CD14-positive monocyte (primary cell): ENCODE measurements at regions not wholly inside any gene's neighbourhood (a gene's known extent, or its start where the extent isn't known, plus 50 kb on each side); places are given as distances from the start of the nearest gene placed in this dataset.

ENCODE experiments used
- DNase-seq, 3 donors: peaks; one replicate each; pipeline ENCODE4 v3.0.0-alpha.2; 2011 to 2022
- H2AFZ ChIP-seq: 2 replicates; pipeline ENCODE4 v1.6.0; 2012; ENCODE audit warnings: mild to moderate bottlenecking, low read depth, low read length, inconsistent platforms; ENCODE audit not compliant: insufficient read depth, poor library complexity, severe bottlenecking
- H3K27ac ChIP-seq, 2 donors: 1 replicate in 1 of 2; 2 replicates in 1 of 2; pipeline ENCODE4 v1.5.1; 2012 to 2013; ENCODE audit warnings: low read length in 2 of 2, control low read depth in 1 of 2, inconsistent platforms in 1 of 2, low read depth in 1 of 2, mild to moderate bottlenecking in 1 of 2
- H3K27me3 ChIP-seq, 2 donors: one replicate each; pipeline versions ENCODE4 v1.6.0 to v1.6.1; 2011 to 2013; ENCODE audit warnings: low read length in 2 of 2; ENCODE audit not compliant: control insufficient read depth in 2 of 2, insufficient read depth in 2 of 2
- H3K36me3 ChIP-seq, 2 donors: replicated peaks in 1 of 2; 1 replicate in 1 of 2; 2 replicates in 1 of 2; pipeline versions ENCODE4 v1.5.1 to v1.6.1; 2012 to 2013; ENCODE audit warnings: low read length in 2 of 2, control low read depth in 1 of 2, inconsistent platforms in 1 of 2, mild to moderate bottlenecking in 1 of 2; ENCODE audit not compliant: insufficient read depth in 2 of 2, control insufficient read depth in 1 of 2
- H3K4me1 ChIP-seq, 2 donors: 1 replicate in 1 of 2; 2 replicates in 1 of 2; pipeline versions ENCODE4 v1.5.1 to v1.6.1; 2012 to 2013; ENCODE audit warnings: low read length in 2 of 2, control low read depth in 1 of 2, inconsistent platforms in 1 of 2, mild to moderate bottlenecking in 1 of 2, moderate library complexity in 1 of 2; ENCODE audit not compliant: insufficient read depth in 2 of 2, control insufficient read depth in 1 of 2
- H3K4me2 ChIP-seq: replicated peaks from 2 replicates; pipeline ENCODE3; 2012; ENCODE audit warnings: low read length, moderate library complexity, mild to moderate bottlenecking; ENCODE audit not compliant: poor library complexity, severe bottlenecking; ENCODE audit errors: extremely low read depth
- H3K4me3 ChIP-seq, 3 experiments: fragments of 200-600 bp in 1 of 3; sonication (generic) in 1 of 3; replicated peaks in 1 of 3; 1 replicate in 2 of 3; 2 replicates in 1 of 3; pipeline ENCODE4 v1.5.1; 2011 to 2013; ENCODE audit warnings: low read length in 3 of 3, mild to moderate bottlenecking in 3 of 3, control low read depth in 2 of 3, low read depth in 2 of 3, inconsistent platforms in 1 of 3, moderate library complexity in 1 of 3
- H3K79me2 ChIP-seq: 2 replicates; pipeline ENCODE4 v1.6.0; 2012; ENCODE audit warnings: mild to moderate bottlenecking, control low read depth, inconsistent platforms, low read length, moderate library complexity; ENCODE audit not compliant: insufficient read depth
- H3K9ac ChIP-seq: 2 replicates; pipeline ENCODE4 v1.6.0; 2017; ENCODE audit warnings: low read length, mild to moderate bottlenecking; ENCODE audit not compliant: insufficient read depth, poor library complexity, severe bottlenecking
- H3K9me3 ChIP-seq, 2 donors: replicated peaks in 1 of 2; 1 replicate in 1 of 2; 2 replicates in 1 of 2; pipeline versions ENCODE4 v1.5.1 to v1.6.1; 2012 to 2013; ENCODE audit warnings: low read length in 2 of 2, control low read depth in 1 of 2; ENCODE audit not compliant: control insufficient read depth in 1 of 2, insufficient read depth in 1 of 2
- H4K20me1 ChIP-seq: 2 replicates; pipeline ENCODE4 v1.6.0; 2012; ENCODE audit warnings: mild to moderate bottlenecking, low read length, control low read depth, moderate library complexity; ENCODE audit not compliant: insufficient read depth
- H3K27ac Mint-ChIP-seq, 7 donors: one replicate each; pipeline ENCODE4 v1.8.0; 2020; ENCODE audit warnings: mild to moderate bottlenecking in 7 of 7, mixed read lengths in 7 of 7, moderate library complexity in 6 of 7, inconsistent platforms in 2 of 7
- H3K27me3 Mint-ChIP-seq, 3 donors: one replicate each; pipeline ENCODE4 v1.8.0; 2021 to 2022; ENCODE audit warnings: low read depth in 3 of 3, mild to moderate bottlenecking in 3 of 3, mixed read lengths in 3 of 3, moderate library complexity in 3 of 3, inconsistent platforms in 1 of 3
- H3K36me3 Mint-ChIP-seq, 2 donors: one replicate each; pipeline ENCODE4 v1.8.0; 2020; ENCODE audit warnings: mixed read lengths in 2 of 2, inconsistent platforms in 1 of 2, mild to moderate bottlenecking in 1 of 2
- H3K4me1 Mint-ChIP-seq: one replicate; pipeline ENCODE4 v1.8.0; 2020; ENCODE audit warnings: mild to moderate bottlenecking, mixed read lengths
- H3K4me3 Mint-ChIP-seq, 2 donors: one replicate each; pipeline ENCODE4 v1.8.0; 2020; ENCODE audit warnings: mild to moderate bottlenecking in 2 of 2, mixed read lengths in 2 of 2, moderate library complexity in 1 of 2
- H3K9me3 Mint-ChIP-seq, 7 donors: one replicate each; pipeline ENCODE4 v1.8.0; 2020 to 2022; ENCODE audit warnings: mixed read lengths in 7 of 7, mild to moderate bottlenecking in 6 of 7, moderate library complexity in 6 of 7, inconsistent platforms in 2 of 7
- WGBS: methylation state at CpG from one replicate; pipeline ENCODE4 v1.1.5; 2013; ENCODE audit warnings: missing lambda C conversion rate; ENCODE audit not compliant: insufficient coverage; 5-methylcytosine and 5-hydroxymethylcytosine counted together
- intact Hi-C, 2 donors: fragments of 100-400 bp; cut with micrococcal nuclease; formaldehyde crosslinking; loops; one replicate each; pipeline versions ENCODE4 v1.15.0 to v1.15.1; 2023
- TF ChIP-seq, protein P1 (sequence below): fragments of 200-600 bp; IDR thresholded peaks from one replicate; pipeline ENCODE4 v1.8.0; 2022; ENCODE audit warnings: antibody characterized with exemption, mild to moderate bottlenecking

GRCh38 chr6:133171989-133172604 lies 69.1 kb upstream of the EYA4 start:
- intact Hi-C loops: no loop called here
- Histone ChIP-seq H3K4me3 (no peak overlapping the region), H3K79me2 (no peaks in the 10 kb centered on the region), H3K4me1 (no peaks in the 10 kb centered on the region), H3K36me3 (no peaks in the 10 kb centered on the region), H3K9ac (no peak overlapping the region), H3K27me3 (no peaks in the 10 kb centered on the region), H3K9me3 (peaks cover 4 to 16% of the 10 kb centered on the region in 2 donors), H4K20me1 (no peaks in the 10 kb centered on the region), H3K4me2 (no peak overlapping the region), H3K27ac (no peak overlapping the region), H2AFZ (no peak overlapping the region)
- WGBS: 78% methylated on average over 3 of the region's 3 CpGs
- H3K9me3 Mint-ChIP-seq: peaks cover 2 to 13% (median 5%) of the 10 kb centered on the region in 7 donors
- no peaks in the 10 kb centered on the region for H3K36me3 Mint-ChIP-seq
- no peaks in the 10 kb centered on the region for H3K4me1 Mint-ChIP-seq
- H3K27ac Mint-ChIP-seq: no peak overlapping the region
- peaks cover 0 to 2% (median 0%) of the 10 kb centered on the region in 3 donors for H3K27me3 Mint-ChIP-seq
- DNase-seq: no peak
- H3K4me3 Mint-ChIP-seq: no peak overlapping the region
- TF ChIP-seq, protein P1, sequence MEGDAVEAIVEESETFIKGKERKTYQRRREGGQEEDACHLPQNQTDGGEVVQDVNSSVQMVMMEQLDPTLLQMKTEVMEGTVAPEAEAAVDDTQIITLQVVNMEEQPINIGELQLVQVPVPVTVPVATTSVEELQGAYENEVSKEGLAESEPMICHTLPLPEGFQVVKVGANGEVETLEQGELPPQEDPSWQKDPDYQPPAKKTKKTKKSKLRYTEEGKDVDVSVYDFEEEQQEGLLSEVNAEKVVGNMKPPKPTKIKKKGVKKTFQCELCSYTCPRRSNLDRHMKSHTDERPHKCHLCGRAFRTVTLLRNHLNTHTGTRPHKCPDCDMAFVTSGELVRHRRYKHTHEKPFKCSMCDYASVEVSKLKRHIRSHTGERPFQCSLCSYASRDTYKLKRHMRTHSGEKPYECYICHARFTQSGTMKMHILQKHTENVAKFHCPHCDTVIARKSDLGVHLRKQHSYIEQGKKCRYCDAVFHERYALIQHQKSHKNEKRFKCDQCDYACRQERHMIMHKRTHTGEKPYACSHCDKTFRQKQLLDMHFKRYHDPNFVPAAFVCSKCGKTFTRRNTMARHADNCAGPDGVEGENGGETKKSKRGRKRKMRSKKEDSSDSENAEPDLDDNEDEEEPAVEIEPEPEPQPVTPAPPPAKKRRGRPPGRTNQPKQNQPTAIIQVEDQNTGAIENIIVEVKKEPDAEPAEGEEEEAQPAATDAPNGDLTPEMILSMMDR: no peak

GRCh38 chr6:133173276-133173675 lies 67.9 kb upstream of the EYA4 start:
- Mint-ChIP-seq H3K4me3 (no peak overlapping the region), H3K4me1 (no peaks in the 10 kb centered on the region), H3K27ac (no peak overlapping the region), H3K27me3 (peaks cover 0 to 2% (median 0%) of the 10 kb centered on the region in 3 donors), H3K36me3 (no peaks in the 10 kb centered on the region), H3K9me3 (peaks cover 2 to 11% (median 5%) of the 10 kb centered on the region in 7 donors)
- no peak for DNase-seq
- Histone ChIP-seq H4K20me1 (no peaks in the 10 kb centered on the region), H3K4me3 (no peak overlapping the region), H3K9me3 (peaks cover 4 to 16% of the 10 kb centered on the region in 2 donors), H3K27ac (no peak overlapping the region), H3K27me3 (no peaks in the 10 kb centered on the region), H3K4me1 (no peaks in the 10 kb centered on the region), H3K4me2 (no peak overlapping the region), H3K36me3 (no peaks in the 10 kb centered on the region), H2AFZ (no peak overlapping the region), H3K9ac (no peak overlapping the region), H3K79me2 (no peaks in the 10 kb centered on the region)
- WGBS: 65% methylated on average over 2 of the region's 4 CpGs
- intact Hi-C loops: no loop called here
- TF ChIP-seq, protein P1: no peak
